ENCODE measurements at regions not wholly inside any gene's neighbourhood (a gene's known extent, or its start where the extent isn't known, plus 50 kb on each side); places are given as distances from the start of the nearest gene placed in this dataset.
"Not testable (repeated sequence)": the region's sequence is repeated elsewhere in the genome, so short reads cannot be mapped to it uniquely, and the experiment has no call there.

- DNase-seq (ENCODE audit: extremely low read depth, low read depth), result no peak
These were observed 65.8 kb downstream of the MTX3 start for GRCh38 chr5:79924936-79925893.

- no peak for DNase-seq (ENCODE audit: extremely low read depth, low read depth)
These were observed 67.6 kb downstream of the MTX3 start for GRCh38 chr5:79923431-79923830.

- no peak for DNase-seq (ENCODE audit: extremely low read depth, low read depth)
These were observed 68.4 kb downstream of the MTX3 start for GRCh38 chr5:79922626-79923025.

- DNase-seq (ENCODE audit: extremely low read depth, low read depth), result not testable (repeated sequence)
These were observed 83.6 kb downstream of the MTX3 start for GRCh38 chr5:79907452-79907851.

GRCh38 chr5:79902571-79902970, 88.5 kb downstream of the MTX3 start:
- DNase-seq (ENCODE audit: extremely low read depth, low read depth), result not testable (repeated sequence)

- no peak for DNase-seq (ENCODE audit: extremely low read depth, low read depth)
These were observed 89.4 kb downstream of the MTX3 start for GRCh38 chr5:79901631-79902030.

GRCh38 chr5:79898611-79899010, 92.5 kb downstream of the MTX3 start:
- no peak for DNase-seq (ENCODE audit: extremely low read depth, low read depth)

- DNase-seq (ENCODE audit: extremely low read depth, low read depth), result no peak
These were observed 97.1 kb downstream of the MTX3 start for GRCh38 chr5:79893976-79894375.

- DNase-seq (ENCODE audit: extremely low read depth, low read depth), result no peak
These were observed 97.6 kb downstream of the MTX3 start for GRCh38 chr5:79893485-79893884.

- DNase-seq (ENCODE audit: extremely low read depth, low read depth), result no peak
These were observed 100.2 kb downstream of the MTX3 start for GRCh38 chr5:79890930-79891249.

GRCh38 chr5:79890119-79890929, 100.7 kb downstream of the MTX3 start:
- DNase-seq (ENCODE audit: extremely low read depth, low read depth), result no peak

- DNase-seq (ENCODE audit: extremely low read depth, low read depth), result no peak
These were observed 102.4 kb downstream of the MTX3 start for GRCh38 chr5:79888643-79889042.

- no peak for DNase-seq (ENCODE audit: extremely low read depth, low read depth)
These were observed 104.0 kb downstream of the MTX3 start for GRCh38 chr5:79886925-79887655.

- DNase-seq (ENCODE audit: extremely low read depth, low read depth), result no peak
These were observed 104.6 kb downstream of the MTX3 start for GRCh38 chr5:79886456-79886855.

- not testable (repeated sequence) for DNase-seq (ENCODE audit: extremely low read depth, low read depth)
These were observed 111.2 kb downstream of the MTX3 start for GRCh38 chr5:79879880-79880279.

GRCh38 chr5:79878721-79879336, 112.2 kb downstream of the MTX3 start:
- peak; percentile 11 for DNase-seq (ENCODE audit: extremely low read depth, low read depth)

- no peak for DNase-seq (ENCODE audit: extremely low read depth, low read depth)
These were observed 112.9 kb downstream of the MTX3 start for GRCh38 chr5:79878136-79878679.

- no peak for DNase-seq (ENCODE audit: extremely low read depth, low read depth)
These were observed 114.6 kb downstream of the MTX3 start for GRCh38 chr5:79876456-79876855.

- no peak for DNase-seq (ENCODE audit: extremely low read depth, low read depth)
These were observed 115.8 kb downstream of the MTX3 start for GRCh38 chr5:79875230-79875629.

GRCh38 chr5:79873187-79873586, 117.9 kb downstream of the MTX3 start:
- DNase-seq (ENCODE audit: extremely low read depth, low read depth), result no peak
